ENCODE measurements at regions not wholly inside any gene's neighbourhood (a gene's known extent, or its start where the extent isn't known, plus 50 kb on each side); places are given as distances from the start of the nearest gene placed in this dataset.

- no peak for DNase-seq
Observed at GRCh38 chr6:87847135-87847829, 145.2 kb upstream of the AKIRIN2 start.

DNA sequence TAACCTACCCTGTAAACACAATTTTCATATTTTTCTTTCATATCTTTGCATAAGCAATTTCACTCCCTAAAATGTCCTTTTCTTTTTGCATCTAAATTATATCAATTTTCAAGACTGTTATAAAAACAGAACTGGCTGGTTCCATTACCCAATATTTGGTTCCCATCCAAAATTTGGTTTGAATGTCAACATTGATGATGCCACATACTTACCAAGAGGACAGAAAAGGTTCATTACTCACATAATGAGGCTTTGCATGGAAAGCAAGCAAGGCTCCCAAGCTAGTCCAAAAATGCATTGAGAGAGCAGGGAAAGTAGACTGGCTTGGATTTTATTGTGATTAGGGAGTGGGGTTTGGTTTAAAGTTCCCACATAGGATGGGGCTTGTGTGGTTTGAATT lies 144.4 kb upstream of the AKIRIN2 start:
- DNase-seq, result no peak

GRCh38 chr6:87840324-87840723 lies 138.3 kb upstream of the AKIRIN2 start:
- no peak for DNase-seq

- DNase-seq, result no peak
Observed at GRCh38 chr6:87837876-87838275, 135.8 kb upstream of the AKIRIN2 start.

- DNase-seq, result no peak
Observed at GRCh38 chr6:87837444-87837843, 135.4 kb upstream of the AKIRIN2 start.

- no peak for DNase-seq
Observed at GRCh38 chr6:87832025-87832825, 130.2 kb upstream of the AKIRIN2 start.

- no peak for DNase-seq
Observed at GRCh38 chr6:87830907-87831306, 128.9 kb upstream of the AKIRIN2 start.

GRCh38 chr6:87829622-87830121 lies 127.6 kb upstream of the AKIRIN2 start:
- no peak for DNase-seq

GRCh38 chr6:87828044-87828443 lies 126.0 kb upstream of the AKIRIN2 start:
- no peak for DNase-seq

DNA sequence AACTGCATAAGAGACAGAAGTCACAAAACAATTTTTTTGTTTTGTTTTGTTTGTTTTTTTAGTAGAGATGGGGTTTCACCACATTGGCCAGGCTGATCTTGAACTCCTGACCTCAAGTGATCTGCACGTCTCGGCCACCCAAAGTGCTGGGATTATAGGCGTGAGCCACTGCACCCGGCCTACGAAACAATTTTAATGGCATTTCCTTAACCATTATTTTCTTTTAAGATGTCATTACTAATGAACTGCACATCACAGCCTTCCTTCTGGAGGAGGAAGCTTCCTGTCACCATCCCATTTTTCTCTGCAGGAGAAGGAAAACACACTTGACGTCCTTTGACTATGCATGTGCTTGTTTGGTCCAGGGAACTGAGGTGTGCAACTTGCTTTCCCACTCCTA lies 125.3 kb upstream of the AKIRIN2 start:
- DNase-seq, result no peak

DNA sequence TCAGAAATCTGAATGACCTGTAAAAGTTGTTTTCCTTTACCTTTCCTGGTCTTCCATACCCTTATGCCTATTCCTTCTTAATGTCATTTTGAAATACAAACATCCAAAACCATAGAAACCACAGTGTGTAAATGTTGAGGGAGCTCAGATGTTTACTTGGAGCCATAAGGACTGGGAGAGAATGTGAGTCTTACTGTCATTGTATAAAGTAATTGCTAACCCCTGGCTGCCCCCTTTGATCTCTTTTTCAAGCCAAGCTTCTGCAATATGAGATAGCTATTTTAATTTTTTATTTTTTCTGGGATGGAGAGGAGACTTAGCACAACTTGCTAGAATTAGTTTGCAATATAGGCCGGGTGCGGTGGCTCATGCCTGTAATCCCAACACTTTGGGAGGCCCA lies 124.4 kb upstream of the AKIRIN2 start:
- no peak for DNase-seq

- no peak for DNase-seq
Observed at GRCh38 chr6:87825821-87826221, 123.8 kb upstream of the AKIRIN2 start.

DNA sequence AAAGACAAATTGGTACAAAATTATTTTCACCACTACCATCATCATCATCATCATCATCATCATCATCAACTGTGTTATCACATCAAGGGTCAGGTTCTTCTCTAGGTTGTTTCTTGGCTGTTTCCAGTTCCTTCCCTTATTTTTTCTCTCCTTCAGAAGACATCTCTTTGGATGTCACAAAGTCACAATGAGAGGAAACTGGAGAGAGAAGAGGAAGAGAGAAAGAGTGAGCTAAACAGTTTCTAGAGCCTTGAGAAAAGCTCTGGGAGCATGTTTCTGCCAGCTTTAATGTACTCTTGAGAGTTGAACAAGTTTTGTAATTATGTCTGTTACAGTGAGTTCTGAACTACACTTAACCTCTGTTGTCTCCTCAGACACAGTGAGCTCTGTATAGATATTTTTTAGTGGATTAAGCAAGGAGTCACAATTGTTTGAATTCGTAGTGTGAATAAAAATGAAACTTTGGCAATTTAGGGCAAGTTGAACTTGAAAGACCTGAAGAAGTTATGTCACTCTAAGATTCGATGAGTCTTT lies 123.0 kb upstream of the AKIRIN2 start:
- no peak for DNase-seq

GRCh38 chr6:87822011-87822410 lies 120.0 kb upstream of the AKIRIN2 start:
- no peak for DNase-seq

- no peak for DNase-seq
Observed at GRCh38 chr6:87820343-87820984, 118.4 kb upstream of the AKIRIN2 start.

- no peak for DNase-seq
Observed at GRCh38 chr6:87817183-87817582, 115.2 kb upstream of the AKIRIN2 start.

- no peak for DNase-seq
Observed at GRCh38 chr6:87815449-87815848, 113.4 kb upstream of the AKIRIN2 start.

- DNase-seq, result no peak
Observed at GRCh38 chr6:87808005-87808757, 106.1 kb upstream of the AKIRIN2 start.

GRCh38 chr6:87807475-87807874 lies 105.4 kb upstream of the AKIRIN2 start:
- DNase-seq, result no peak

DNA sequence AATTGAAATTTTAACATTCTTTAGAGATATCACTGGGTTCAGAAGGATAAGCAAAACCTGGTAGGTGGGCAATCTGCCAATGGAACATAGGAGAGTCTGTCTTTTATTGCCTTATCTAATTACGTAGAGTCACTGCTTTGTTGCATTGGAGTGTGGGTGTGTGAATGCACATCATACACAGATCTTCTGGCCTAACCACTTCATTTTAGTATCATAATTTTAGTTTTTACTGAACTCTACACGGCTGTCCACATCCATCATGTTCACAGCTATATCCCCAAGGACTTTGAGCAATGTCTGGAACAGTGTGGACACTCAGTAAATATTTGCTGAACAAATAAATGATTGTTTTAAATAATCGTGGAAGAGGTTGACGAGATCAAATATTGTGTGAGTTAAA lies 104.6 kb upstream of the AKIRIN2 start:
- no peak for DNase-seq

DNA sequence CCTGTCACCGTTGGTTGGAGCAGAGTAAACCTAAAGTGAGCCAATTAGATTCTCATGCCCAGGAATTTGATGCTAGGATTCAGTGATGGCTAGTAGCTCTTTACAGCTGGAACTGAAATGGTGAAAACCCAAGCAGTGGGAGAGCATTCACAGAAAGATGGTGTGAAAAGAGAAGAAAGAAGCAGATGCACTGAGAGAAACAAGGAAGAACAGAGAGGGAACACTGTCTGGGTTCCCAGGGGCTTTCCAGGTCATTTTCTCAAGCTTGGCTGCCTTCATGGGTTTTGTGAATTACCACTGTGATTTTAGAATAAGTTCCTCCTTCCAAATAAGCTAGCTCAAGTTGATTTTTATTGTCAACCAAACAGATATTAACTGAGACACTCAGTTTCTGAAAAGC lies 104.1 kb upstream of the AKIRIN2 start:
- no peak for DNase-seq

- DNase-seq, result no peak
Observed at GRCh38 chr6:87803791-87804190, 101.8 kb upstream of the AKIRIN2 start.

DNA sequence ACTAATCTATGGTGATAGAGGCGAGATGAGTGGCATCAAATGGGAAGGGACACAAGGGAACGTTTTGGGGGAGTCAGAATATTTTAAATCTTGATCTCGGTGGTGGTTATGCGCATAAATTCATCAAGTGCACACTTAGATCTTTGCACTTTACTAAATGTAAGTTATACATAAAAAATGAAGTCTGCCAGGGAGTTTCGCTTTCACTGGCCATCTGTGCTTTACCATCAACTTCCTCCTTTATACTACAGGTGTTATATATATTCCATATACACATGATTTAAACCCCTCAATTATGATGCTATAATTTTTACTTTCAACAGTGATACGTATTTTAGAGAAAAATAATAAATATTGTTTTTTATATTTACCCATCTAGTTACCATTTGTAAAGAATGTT lies 97.6 kb upstream of the AKIRIN2 start:
- DNase-seq, result no peak

All from stimulated activated CD4-positive, alpha-beta T cell treated with anti-CD3 and anti-CD28 coated beads, Interleukin-15, amount 100 ng/mL, for 24 hours (primary cell).